Inflammatory macrophage (primary cell): ENCODE measurements at regions not wholly inside any gene's neighbourhood (a gene's known extent, or its start where the extent isn't known, plus 50 kb on each side); places are given as distances from the start of the nearest gene placed in this dataset.
"Not testable (repeated sequence)": the region's sequence is repeated elsewhere in the genome, so short reads cannot be mapped to it uniquely, and the experiment has no call there.

Experiments
- DNase-seq, 2 donors: peaks; one replicate each; pipeline ENCODE4 v3.0.0-alpha.2; 2020 to 2022

- no peak for DNase-seq
Observed at GRCh38 chr5:133881576-133882388, 86.6 kb downstream of the C5orf15 start.

DNA sequence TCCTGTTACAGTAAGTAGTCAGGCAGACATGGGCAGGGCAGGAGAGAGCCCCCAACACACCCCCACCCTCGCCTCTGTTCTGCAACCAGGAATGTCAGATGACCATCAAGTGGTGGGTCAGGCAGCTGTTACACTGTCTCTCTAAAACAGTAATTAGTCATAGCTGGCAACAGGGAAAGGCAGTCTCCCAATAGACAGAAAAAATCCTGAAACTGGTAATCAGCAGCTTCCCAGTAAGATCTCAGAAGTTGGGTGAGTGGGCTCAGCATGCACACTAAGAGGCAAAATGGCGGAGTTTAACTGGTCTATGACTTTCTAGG lies 90.2 kb downstream of the C5orf15 start:
- no peak for DNase-seq

DNA sequence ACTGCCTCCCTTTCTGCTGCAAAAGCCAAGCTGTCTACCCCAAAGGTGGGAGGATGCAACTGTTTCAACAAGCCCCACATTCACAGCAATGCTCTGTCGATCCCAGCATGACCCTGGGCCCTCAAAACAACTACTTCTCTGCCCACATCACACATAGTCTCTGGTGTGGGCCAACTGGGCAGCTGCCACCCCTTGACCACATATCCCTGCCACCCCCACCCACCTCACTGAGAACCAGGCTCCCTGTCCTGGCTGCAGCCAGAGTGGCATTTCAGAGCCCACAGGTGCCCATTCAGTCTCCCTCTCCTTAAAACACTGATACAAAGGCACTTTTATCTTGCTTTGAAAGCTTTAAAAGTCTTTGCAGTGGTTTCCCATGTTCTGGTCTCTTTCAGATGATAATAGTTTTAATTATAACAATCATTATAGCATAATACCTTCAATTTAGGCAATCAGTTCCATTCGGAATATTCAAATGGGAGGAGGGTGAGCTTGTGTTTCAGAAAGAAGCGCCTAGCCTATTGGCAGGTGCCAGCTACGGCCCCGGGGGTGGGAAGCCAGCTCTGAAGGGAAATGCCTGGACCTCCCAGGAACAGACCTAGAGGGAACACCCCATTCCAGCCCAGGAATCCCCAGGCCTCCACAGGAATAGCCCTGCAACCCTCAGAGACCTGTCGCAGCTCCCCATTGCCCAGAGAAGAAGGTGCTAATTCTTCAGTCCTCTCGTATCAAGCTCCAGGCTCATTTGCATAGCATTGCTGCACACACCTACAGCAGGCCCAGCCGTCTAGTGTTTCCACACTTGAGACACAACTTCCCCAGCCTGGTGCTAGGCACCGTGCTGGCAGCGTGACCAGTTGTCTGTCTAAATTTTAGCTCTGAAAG lies 90.8 kb downstream of the C5orf15 start:
- DNase-seq = no peak

GRCh38 chr5:133876266-133876665 lies 92.2 kb downstream of the C5orf15 start:
- DNase-seq = no peak

DNA sequence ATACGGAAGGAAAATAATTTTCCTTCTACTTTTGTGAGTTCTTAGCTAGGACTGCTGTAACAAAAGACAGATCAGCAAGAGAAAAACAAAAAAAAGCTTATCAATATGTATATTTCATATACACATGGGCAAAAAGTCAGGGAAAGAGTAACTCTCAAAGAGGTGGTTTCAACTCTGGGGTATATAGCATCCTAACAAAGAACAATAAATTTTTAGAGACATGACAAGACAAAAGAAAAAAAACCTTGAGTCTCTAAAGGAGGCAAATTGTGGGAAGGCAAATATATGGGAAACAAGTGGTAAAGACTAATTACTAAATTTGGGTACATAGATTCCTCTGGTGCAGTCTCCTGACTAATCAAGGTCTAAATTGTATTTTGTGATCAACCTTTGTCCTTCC lies 93.2 kb downstream of the C5orf15 start:
- DNase-seq = no peak

DNA sequence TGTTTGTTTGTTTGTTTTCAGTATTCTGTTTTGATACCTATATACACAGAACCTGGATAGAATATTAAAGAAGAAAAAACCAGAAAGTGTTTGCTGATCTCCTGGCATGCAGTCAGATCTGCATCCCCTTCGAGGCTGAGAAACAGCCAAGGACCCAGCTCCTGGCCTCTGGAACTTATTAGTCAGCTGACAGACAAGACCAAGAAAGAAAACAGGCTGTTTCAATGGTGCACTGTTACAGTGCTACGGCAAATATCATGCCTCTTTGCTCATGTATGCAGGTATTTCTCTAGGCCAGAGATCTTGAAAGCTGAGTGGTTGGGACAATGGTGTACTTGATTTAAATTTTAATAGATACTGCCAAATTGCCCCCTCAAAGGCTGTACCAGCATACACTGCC lies 95.0 kb downstream of the C5orf15 start:
- no peak for DNase-seq

- DNase-seq = no peak
Observed at GRCh38 chr5:133870661-133871060, 97.8 kb downstream of the C5orf15 start.

GRCh38 chr5:133869519-133870335 lies 98.7 kb downstream of the C5orf15 start:
- no peak for DNase-seq

- DNase-seq = peak; percentile 61 to 84
Observed at GRCh38 chr5:133868946-133869518, 99.4 kb downstream of the C5orf15 start.

GRCh38 chr5:133867851-133868545 lies 100.4 kb downstream of the C5orf15 start:
- DNase-seq = no peak

DNA sequence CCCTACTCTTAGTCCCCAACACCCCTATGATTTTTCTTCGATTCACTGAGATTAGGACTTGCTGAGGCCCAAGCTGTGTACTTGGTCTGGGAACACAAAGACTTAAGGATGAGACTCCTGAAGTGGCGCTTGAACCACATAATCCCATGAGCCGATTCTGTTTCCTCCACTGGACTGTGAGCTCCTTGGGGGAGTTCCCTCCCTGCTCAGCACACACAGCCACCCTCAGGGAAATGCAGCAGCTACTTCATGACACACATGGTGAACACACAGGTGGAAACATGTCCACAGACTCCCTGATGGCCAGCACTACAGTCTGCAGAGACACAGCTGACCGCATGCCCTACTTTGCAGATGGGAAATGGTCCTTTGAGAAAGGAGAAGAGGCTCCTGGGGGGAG lies 101.1 kb downstream of the C5orf15 start:
- DNase-seq = no peak

DNA sequence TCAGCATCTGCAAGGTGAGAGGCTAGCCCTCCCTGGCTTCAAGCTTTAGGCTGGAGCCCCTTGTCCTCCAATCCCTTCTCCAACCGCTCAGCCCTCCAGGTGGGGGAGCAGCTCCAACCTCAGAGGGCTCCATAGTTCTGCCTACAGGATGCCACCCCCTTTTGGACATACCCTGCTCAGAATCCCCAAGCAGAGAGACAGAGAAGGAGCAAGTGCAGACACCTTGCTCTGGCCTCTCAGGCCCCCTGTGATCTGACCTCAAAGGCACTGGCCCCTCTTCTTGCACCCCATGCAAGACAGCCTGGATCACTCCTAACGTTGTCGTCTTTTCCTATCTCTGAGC lies 101.6 kb downstream of the C5orf15 start:
- no peak for DNase-seq

- no peak for DNase-seq
Observed at GRCh38 chr5:133866160-133866902, 102.1 kb downstream of the C5orf15 start.

DNA sequence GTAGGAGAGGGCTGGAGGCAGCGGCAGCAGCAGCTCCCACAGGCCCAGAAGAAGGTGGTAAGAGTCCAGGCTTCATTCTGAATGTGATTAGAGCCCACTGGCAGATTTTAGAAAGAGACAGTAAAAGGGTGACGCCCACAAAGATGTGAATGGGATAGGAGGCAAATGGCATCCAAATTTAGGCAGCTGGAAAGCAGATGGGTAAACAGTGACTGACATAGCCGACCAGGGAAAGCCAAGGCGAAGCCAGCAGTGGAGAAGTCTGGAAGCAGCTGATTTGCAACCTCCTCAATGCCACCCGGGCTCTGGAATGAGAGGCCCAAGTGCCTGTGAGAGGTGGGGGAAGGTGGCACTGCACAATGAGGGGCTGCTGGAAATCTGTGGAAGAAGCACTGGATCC lies 103.3 kb downstream of the C5orf15 start:
- no peak for DNase-seq

- no peak for DNase-seq
Observed at GRCh38 chr5:133864711-133865110, 103.7 kb downstream of the C5orf15 start.

GRCh38 chr5:133863857-133864585 lies 104.4 kb downstream of the C5orf15 start:
- DNase-seq = no peak

DNA sequence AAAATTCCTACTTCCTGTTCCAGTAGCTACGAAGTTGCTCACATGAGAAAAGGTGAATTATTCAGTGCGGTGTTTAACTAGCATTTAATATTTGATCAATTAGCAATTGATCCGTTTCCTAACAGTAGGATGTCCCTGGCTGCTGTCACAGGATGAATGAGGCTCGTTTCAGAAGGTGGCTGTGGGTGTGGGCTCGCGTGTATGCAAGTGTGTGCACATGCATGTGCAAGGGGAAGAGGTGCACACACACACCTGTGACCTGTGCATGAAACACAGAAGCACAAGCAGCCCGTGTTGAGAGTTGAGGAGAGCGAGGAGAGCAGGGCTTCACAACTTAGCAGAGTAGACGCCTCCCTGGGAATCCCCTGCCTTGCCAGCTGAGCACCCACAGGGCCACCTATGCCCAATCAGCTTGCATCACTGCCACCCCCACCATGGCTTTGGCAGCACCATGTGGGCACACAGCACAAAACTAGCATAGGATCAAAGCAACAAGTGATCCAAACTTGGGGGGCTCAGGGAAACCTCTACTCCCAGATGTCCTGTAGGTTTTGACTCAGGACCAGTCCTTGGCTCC lies 107.2 kb downstream of the C5orf15 start:
- DNase-seq = no peak

DNA sequence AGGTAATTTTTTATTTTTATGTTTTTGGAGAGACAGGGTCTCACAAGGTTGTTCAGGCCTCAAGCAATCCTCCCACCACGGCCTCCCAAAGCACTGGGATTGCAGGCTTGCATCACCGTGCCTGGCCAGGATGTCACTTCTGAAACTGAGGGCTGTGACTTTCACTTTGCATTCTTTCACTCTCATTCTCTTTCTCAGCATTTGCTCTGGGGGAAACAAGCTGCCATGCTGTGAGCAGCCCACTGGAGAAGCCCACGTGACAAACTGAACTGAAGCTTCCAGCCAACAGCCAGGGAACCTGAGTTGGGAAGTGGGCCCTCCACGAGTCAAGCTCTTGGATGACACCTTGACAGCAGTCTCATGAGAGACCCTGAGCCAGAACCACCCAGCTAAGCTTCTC lies 109.4 kb downstream of the C5orf15 start:
- no peak for DNase-seq

DNA sequence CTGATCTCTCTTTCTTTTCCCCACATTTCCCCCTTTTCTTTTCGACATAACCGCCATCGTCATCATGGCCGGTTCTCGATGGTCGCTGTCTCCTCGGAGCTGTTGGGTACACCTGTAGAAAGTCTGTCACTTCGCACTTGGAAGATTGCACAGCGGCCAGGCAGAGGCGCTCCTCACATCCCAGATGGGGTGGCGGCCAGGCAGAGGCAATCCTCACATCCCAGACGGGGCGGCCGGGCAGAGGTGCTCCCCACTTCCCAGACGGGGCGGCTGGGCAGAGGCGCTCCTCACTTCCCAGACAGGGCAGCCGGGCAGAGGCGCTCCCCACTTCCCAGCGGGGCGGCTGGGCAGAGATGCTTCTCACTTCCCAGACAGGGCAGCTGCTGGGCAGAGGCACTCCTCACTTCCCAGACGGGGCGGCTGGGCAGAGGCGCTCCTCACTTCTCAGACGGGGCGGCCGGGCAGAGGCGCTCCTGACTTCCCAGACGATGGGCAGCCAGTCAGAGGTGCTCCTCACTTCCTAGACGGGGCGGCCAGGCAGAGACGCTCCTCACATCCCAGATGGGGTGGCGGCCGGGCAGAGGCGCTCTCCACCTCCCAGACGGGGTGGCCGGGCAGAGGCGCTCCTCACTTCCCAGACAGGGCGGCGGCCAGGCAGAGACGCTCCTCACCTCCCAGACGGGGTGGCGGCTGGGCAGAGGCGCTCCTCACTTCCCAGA lies 110.7 kb downstream of the C5orf15 start:
- DNase-seq = not testable (repeated sequence)

- DNase-seq = no peak
Observed at GRCh38 chr5:133854554-133854953, 113.9 kb downstream of the C5orf15 start.
